WI38 (cell line): ENCODE measurements at regions not wholly inside any gene's neighbourhood (a gene's known extent, or its start where the extent isn't known, plus 50 kb on each side); places are given as distances from the start of the nearest gene placed in this dataset.

Source experiments
- H3K4me3 ChIP-seq: 2 replicates; pipeline ENCODE4 v1.5.1; 2011; ENCODE audit warnings: low read depth, mild to moderate bottlenecking, control low read depth, low read length
- TF ChIP-seq, protein P1 (sequence below): IDR thresholded peaks from 2 replicates; pipeline ENCODE4 v1.5.1; 2012; ENCODE audit warnings: low read depth, mild to moderate bottlenecking, control low read depth, low read length

DNA sequence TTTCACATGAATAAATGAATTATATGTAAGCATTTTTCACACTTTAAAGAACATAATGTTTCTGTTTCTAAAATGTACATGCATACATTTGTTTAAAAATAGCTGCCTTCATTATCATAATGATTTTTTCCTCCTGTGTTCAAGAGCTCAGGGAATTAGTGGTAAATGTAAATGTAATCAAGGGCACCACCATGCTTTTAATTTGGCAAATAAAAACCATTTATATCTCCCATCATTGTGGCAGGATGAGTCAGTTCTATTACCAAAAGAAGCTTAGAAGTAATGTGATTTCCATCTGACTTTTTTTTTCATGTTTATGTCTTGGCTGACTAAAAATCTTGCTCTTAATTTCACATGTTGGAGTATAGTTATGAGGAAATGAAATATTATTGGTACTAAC lies 176.1 kb downstream of the GXYLT1 start:
- TF ChIP-seq, protein P1, sequence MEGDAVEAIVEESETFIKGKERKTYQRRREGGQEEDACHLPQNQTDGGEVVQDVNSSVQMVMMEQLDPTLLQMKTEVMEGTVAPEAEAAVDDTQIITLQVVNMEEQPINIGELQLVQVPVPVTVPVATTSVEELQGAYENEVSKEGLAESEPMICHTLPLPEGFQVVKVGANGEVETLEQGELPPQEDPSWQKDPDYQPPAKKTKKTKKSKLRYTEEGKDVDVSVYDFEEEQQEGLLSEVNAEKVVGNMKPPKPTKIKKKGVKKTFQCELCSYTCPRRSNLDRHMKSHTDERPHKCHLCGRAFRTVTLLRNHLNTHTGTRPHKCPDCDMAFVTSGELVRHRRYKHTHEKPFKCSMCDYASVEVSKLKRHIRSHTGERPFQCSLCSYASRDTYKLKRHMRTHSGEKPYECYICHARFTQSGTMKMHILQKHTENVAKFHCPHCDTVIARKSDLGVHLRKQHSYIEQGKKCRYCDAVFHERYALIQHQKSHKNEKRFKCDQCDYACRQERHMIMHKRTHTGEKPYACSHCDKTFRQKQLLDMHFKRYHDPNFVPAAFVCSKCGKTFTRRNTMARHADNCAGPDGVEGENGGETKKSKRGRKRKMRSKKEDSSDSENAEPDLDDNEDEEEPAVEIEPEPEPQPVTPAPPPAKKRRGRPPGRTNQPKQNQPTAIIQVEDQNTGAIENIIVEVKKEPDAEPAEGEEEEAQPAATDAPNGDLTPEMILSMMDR: no peak
- no peak overlapping the region for H3K4me3 ChIP-seq

GRCh38 chr12:41967668-41968500 lies 176.8 kb downstream of the GXYLT1 start:
- no peak overlapping the region for H3K4me3 ChIP-seq
- TF ChIP-seq, protein P1: no peak

DNA sequence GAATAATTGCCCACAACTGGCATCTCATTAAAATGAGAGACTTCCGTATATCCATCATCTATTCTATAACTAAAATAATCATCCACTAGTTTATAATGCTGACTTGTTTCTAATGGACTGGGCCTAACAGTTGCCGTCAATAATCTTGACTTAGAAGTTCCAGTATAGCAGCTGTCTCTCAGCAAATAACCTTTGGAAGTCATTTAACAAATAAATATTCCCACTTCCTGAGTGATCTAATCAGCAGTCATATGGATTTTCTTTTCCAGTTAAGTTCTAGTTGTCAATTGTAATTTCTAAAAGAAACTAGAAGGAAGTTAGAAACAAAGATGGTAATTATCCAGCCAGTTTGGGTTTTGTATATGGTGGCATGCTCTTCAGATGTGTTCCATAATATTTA lies 177.8 kb downstream of the GXYLT1 start:
- no peak overlapping the region for H3K4me3 ChIP-seq
- TF ChIP-seq, protein P1: no peak

- H3K4me3 ChIP-seq: no peak overlapping the region
- TF ChIP-seq, protein P1: no peak
Measured at GRCh38 chr12:41966001-41966400, 178.7 kb downstream of the GXYLT1 start.

GRCh38 chr12:41963398-41963797 lies 181.3 kb downstream of the GXYLT1 start:
- TF ChIP-seq, protein P1: no peak
- H3K4me3 ChIP-seq: no peak overlapping the region

- TF ChIP-seq, protein P1: no peak
- no peak overlapping the region for H3K4me3 ChIP-seq
Measured at GRCh38 chr12:41962171-41962572, 182.5 kb downstream of the GXYLT1 start.

DNA sequence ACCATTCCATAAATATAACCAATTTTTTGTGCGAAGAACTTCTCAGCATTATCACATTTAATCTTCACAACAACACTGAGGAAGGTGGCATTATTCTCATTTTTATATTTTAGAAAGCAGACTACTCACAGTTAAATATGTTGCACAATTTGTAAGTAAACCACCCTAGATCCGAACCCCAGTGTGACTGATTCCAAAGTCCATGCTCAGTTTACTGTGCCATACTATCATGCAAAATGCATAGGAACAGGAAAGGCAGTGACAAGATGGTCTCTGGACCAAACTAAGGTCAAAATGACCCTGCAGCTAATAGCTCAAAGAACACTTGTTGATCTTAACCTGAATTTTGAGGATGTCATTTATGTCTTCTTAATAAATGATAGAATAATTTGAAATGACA lies 185.4 kb downstream of the GXYLT1 start:
- TF ChIP-seq, protein P1: no peak
- H3K4me3 ChIP-seq: no peak overlapping the region
